ENCODE measurements at regions not wholly inside any gene's neighbourhood (a gene's known extent, or its start where the extent isn't known, plus 50 kb on each side); places are given as distances from the start of the nearest gene placed in this dataset.

- DNase-seq: no peak
Measured at GRCh38 chr4:180207921-180208320, 2035.3 kb upstream of the TENM3 start.

GRCh38 chr4:180217070-180217469 lies 2026.1 kb upstream of the TENM3 start:
- peak; percentile 12 for DNase-seq

- no peak for DNase-seq
Measured at GRCh38 chr4:180219080-180219479, 2024.1 kb upstream of the TENM3 start.

GRCh38 chr4:180225977-180226376 lies 2017.2 kb upstream of the TENM3 start:
- no peak for DNase-seq

GRCh38 chr4:180234730-180235129 lies 2008.5 kb upstream of the TENM3 start:
- peak; percentile 45 for DNase-seq

GRCh38 chr4:180240670-180241069 lies 2002.5 kb upstream of the TENM3 start:
- DNase-seq: no peak

GRCh38 chr4:180253419-180253818 lies 1989.8 kb upstream of the TENM3 start:
- no peak for DNase-seq

- no peak for DNase-seq
Measured at GRCh38 chr4:180261346-180261745, 1981.9 kb upstream of the TENM3 start.

GRCh38 chr4:180280076-180280475 lies 1963.1 kb upstream of the TENM3 start:
- DNase-seq: no peak

GRCh38 chr4:180280726-180281297 lies 1962.4 kb upstream of the TENM3 start:
- DNase-seq: no peak

- DNase-seq: no peak
Measured at GRCh38 chr4:180281724-180282123, 1961.5 kb upstream of the TENM3 start.

GRCh38 chr4:180284267-180284666 lies 1958.9 kb upstream of the TENM3 start:
- DNase-seq: no peak

GRCh38 chr4:180285796-180286195 lies 1957.4 kb upstream of the TENM3 start:
- no peak for DNase-seq

- no peak for DNase-seq
Measured at GRCh38 chr4:180292339-180292738, 1950.9 kb upstream of the TENM3 start.

GRCh38 chr4:180296036-180296599 lies 1947.1 kb upstream of the TENM3 start:
- DNase-seq: no peak

GRCh38 chr4:180304321-180304720 lies 1938.9 kb upstream of the TENM3 start:
- no peak for DNase-seq

GRCh38 chr4:180310616-180311015 lies 1932.6 kb upstream of the TENM3 start:
- DNase-seq: no peak

- DNase-seq: no peak
Measured at GRCh38 chr4:180314972-180315371, 1928.2 kb upstream of the TENM3 start.

- no peak for DNase-seq
Measured at GRCh38 chr4:180330521-180330920, 1912.7 kb upstream of the TENM3 start.

- DNase-seq: no peak
Measured at GRCh38 chr4:180333162-180333561, 1910.0 kb upstream of the TENM3 start.

- DNase-seq: no peak
Measured at GRCh38 chr4:180335566-180335965, 1907.6 kb upstream of the TENM3 start.

- no peak for DNase-seq
Measured at GRCh38 chr4:180336494-180337090, 1906.6 kb upstream of the TENM3 start.

GRCh38 chr4:180341926-180342325 lies 1901.3 kb upstream of the TENM3 start:
- DNase-seq: no peak

- peak; percentile 7 for DNase-seq
Measured at GRCh38 chr4:180350901-180351300, 1892.3 kb upstream of the TENM3 start.

GRCh38 chr4:180356766-180357165 lies 1886.4 kb upstream of the TENM3 start:
- no peak for DNase-seq
